Astrocyte of the spinal cord (primary cell): ENCODE measurements at regions not wholly inside any gene's neighbourhood (a gene's known extent, or its start where the extent isn't known, plus 50 kb on each side); places are given as distances from the start of the nearest gene placed in this dataset.
"Not testable (repeated sequence)": the region's sequence is repeated elsewhere in the genome, so short reads cannot be mapped to it uniquely, and the experiment has no call there.

ENCODE experiments used
- DNase-seq: peaks from one replicate; pipeline ENCODE4 v3.0.0; 2011; ENCODE audit warnings: low read depth, low spot score
- H3K4me3 ChIP-seq: 2 replicates; pipeline ENCODE4 v1.5.1; 2011; ENCODE audit warnings: low read depth, mild to moderate bottlenecking, low read length, moderate library complexity
- CTCF ChIP-seq: IDR thresholded peaks from 2 replicates; pipeline ENCODE4 v1.5.1; 2012; ENCODE audit warnings: low read depth, mild to moderate bottlenecking, low read length, inconsistent platforms
- in situ Hi-C: cut with HindIII; loops from 2 replicates; pipeline ENCODE4 v1.10.0; 2017; ENCODE audit warnings: low sequenced_read_pairs

- in situ Hi-C loops = no loop called here
- DNase-seq = no peak
- no peak for TF ChIP-seq CTCF
- H3K4me3 ChIP-seq = no peak overlapping the region
Measured at GRCh38 chr4:158353541-158354304, 143.4 kb downstream of the TMEM144 start.

- no peak overlapping the region for H3K4me3 ChIP-seq
- DNase-seq = peak; percentile 42
- in situ Hi-C loops = no loop called here
- TF ChIP-seq CTCF = no peak
Measured at GRCh38 chr4:158356301-158356700, 146.0 kb downstream of the TMEM144 start.

GRCh38 chr4:158367932-158368441 lies 153.7 kb upstream of the RXFP1 start:
- in situ Hi-C loops, DNase-seq, H3K4me3 ChIP-seq: not testable (repeated sequence)

- in situ Hi-C loops = no loop called here
- no peak for TF ChIP-seq CTCF
Measured at GRCh38 chr4:158371158-158371557, 150.5 kb upstream of the RXFP1 start.

GRCh38 chr4:158374318-158374717 lies 147.4 kb upstream of the RXFP1 start:
- no peak for DNase-seq
- no peak for TF ChIP-seq CTCF
- in situ Hi-C loops = no loop called here
- no peak overlapping the region for H3K4me3 ChIP-seq

More at GRCh38 chr4:158371158-158371557, 150.5 kb upstream of the RXFP1 start:
- no peak overlapping the region for H3K4me3 ChIP-seq
- DNase-seq = peak; percentile 54

- no peak overlapping the region for H3K4me3 ChIP-seq
- in situ Hi-C loops = no loop called here
- no peak for DNase-seq
- TF ChIP-seq CTCF = no peak
Measured at GRCh38 chr4:158376106-158376840, 145.4 kb upstream of the RXFP1 start.

- no peak for TF ChIP-seq CTCF
- in situ Hi-C loops = no loop called here
- no peak for DNase-seq
- H3K4me3 ChIP-seq = no peak overlapping the region
Measured at GRCh38 chr4:158384414-158384813, 137.3 kb upstream of the RXFP1 start.
